ENCODE measurements at regions not wholly inside any gene's neighbourhood (a gene's known extent, or its start where the extent isn't known, plus 50 kb on each side); places are given as distances from the start of the nearest gene placed in this dataset.

DNA sequence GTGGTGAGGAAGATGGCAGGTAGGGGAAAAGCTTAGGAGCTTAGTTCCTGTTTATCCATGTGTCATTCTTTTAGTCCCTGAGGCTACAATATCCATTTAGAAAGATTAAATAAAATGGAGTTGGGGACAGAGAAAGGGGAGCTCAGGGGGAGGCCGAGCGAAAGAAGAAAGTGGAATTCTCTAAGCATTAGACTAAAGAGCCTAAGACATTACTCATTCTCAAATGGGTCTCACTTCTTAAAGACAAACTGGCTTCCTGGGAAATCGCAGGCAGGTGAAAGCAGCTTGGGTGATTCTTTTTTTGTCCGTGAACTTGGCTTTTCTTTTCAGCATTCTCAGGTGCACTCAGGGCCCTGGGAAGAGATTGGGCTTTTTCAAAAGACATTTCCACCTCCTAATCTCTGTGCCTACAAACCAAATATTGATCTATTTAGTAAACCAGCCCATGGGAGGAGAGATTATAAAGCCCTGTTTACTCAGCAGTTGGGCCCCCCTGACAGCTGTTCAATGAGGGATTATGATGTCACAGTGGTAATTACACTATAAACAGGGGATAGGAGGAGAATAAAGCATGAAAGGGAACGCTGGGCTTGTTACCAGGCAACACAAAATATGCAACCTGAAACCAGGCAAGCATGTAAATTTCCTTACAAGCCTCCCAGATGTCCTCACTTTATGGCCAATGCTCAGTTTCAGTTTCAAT lies 584.0 kb downstream of the ACTL7B start:
- Histone ChIP-seq H3K27ac (peak overlapping the region; percentile 75 to 90 (median 83)), H3K36me3 (no peaks in the 10 kb centered on the region), H3K27me3 (no peaks in the 10 kb centered on the region), H3K4me3 (peak overlapping the region in 3 of 4 donors; percentile 10 to 46 (median 29)), H3K9me3 (no peaks in the 10 kb centered on the region), H3K4me1 (peaks cover 7 to 24% (median 21%) of the 10 kb centered on the region in 4 donors)
- peak; percentile 66 for DNase-seq
- intact Hi-C loops (cut with DNase I; ENCODE audit: low total_unique reads) (no loop called here), in situ Hi-C loops (cut with MboI; ENCODE audit: low pct_ligation_motif_present in 1 of 4, low pct_unique_long_range_greater_than_20kb in 1 of 4, low sequenced_read_pairs in 3 of 4) (loop anchor here (10.0 to 25.0 kb wide), 3 partner anchors 784 to 809 kb away; partner anchors contain the start of gene KLF4 (in 1 of the 4))
- 40 to 50% methylated on average over 5 of the region's 5 CpGs for WGBS, 2 donors (ENCODE audit: low coverage in 1 of 2)
- peak; percentile 60 for TF ChIP-seq EP300 (IDR thresholded peaks at IDR 0.05; ENCODE audit: low read depth)
- no peak for TF ChIP-seq POLR2A (IDR thresholded peaks at IDR 0.05)
- TF ChIP-seq POLR2AphosphoS5 (IDR thresholded peaks at IDR 0.05), result peak; percentile 12 to 55 (median 51)
- TF ChIP-seq, protein P1, sequence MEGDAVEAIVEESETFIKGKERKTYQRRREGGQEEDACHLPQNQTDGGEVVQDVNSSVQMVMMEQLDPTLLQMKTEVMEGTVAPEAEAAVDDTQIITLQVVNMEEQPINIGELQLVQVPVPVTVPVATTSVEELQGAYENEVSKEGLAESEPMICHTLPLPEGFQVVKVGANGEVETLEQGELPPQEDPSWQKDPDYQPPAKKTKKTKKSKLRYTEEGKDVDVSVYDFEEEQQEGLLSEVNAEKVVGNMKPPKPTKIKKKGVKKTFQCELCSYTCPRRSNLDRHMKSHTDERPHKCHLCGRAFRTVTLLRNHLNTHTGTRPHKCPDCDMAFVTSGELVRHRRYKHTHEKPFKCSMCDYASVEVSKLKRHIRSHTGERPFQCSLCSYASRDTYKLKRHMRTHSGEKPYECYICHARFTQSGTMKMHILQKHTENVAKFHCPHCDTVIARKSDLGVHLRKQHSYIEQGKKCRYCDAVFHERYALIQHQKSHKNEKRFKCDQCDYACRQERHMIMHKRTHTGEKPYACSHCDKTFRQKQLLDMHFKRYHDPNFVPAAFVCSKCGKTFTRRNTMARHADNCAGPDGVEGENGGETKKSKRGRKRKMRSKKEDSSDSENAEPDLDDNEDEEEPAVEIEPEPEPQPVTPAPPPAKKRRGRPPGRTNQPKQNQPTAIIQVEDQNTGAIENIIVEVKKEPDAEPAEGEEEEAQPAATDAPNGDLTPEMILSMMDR (IDR thresholded peaks at IDR 0.05), result no peak

GRCh38 chr9:108271236-108271635 lies 584.5 kb downstream of the ACTL7B start:
- intact Hi-C loops (cut with DNase I; ENCODE audit: low total_unique reads) (no loop called here), in situ Hi-C loops (cut with MboI; ENCODE audit: low pct_ligation_motif_present in 1 of 4, low pct_unique_long_range_greater_than_20kb in 1 of 4, low sequenced_read_pairs in 3 of 4) (loop anchor here (10.0 to 25.0 kb wide), 3 partner anchors 784 to 809 kb away; partner anchors contain the start of gene KLF4 (in 1 of the 4))
- H3K9me3 ChIP-seq, result no peaks in the 10 kb centered on the region
- DNase-seq, result no peak
- peaks cover 7 to 24% (median 21%) of the 10 kb centered on the region in 4 donors for H3K4me1 ChIP-seq
- H3K27ac ChIP-seq, result peak overlapping the region; percentile 75 to 90 (median 83)
- H3K4me3 ChIP-seq, result no peak overlapping the region
- H3K36me3 ChIP-seq, result no peaks in the 10 kb centered on the region
- H3K27me3 ChIP-seq, result no peaks in the 10 kb centered on the region
- 84 to 92% methylated on average over 3 to 7 of the region's 7 CpGs for WGBS, 2 donors (ENCODE audit: low coverage in 1 of 2)
- TF ChIP-seq, protein P1 (IDR thresholded peaks at IDR 0.05), result peak in 1 of 5 experiments; percentile 11
- no peak for TF ChIP-seq POLR2A (IDR thresholded peaks at IDR 0.05)

DNA sequence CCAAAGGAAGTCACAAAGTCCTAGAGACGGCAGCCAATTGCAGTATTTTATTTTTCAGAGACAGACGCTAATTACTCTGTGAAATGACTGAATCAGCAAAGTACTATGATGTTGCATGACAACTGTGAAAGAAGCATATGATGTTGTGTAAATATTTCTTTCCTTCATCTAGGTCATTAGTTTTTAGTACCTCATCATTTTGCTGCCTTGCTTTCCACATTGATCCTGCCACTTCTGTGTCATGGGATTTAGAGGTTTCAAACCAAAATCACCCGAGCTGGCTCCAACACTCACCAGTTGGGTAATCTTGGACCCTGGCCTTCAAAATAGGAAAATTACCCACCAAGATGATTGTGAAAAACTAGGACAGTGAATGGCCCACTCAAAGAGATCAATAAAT lies 585.2 kb downstream of the ACTL7B start:
- Histone ChIP-seq H3K4me1 (peaks cover 7 to 24% (median 21%) of the 10 kb centered on the region in 4 donors), H3K4me3 (no peak overlapping the region), H3K36me3 (no peaks in the 10 kb centered on the region), H3K9me3 (no peaks in the 10 kb centered on the region), H3K27ac (peak overlapping the region in 2 of 4 donors; percentile 88 to 90), H3K27me3 (no peaks in the 10 kb centered on the region)
- no peak for DNase-seq
- intact Hi-C loops (cut with DNase I; ENCODE audit: low total_unique reads), result no loop called here
- no peak for TF ChIP-seq POLR2AphosphoS5 (IDR thresholded peaks at IDR 0.05)
- TF ChIP-seq, protein P1 (IDR thresholded peaks at IDR 0.05), result no peak
- TF ChIP-seq EP300 (IDR thresholded peaks at IDR 0.05; ENCODE audit: low read depth), result no peak
- no peak for TF ChIP-seq POLR2A (IDR thresholded peaks at IDR 0.05)
- in situ Hi-C loops (cut with MboI; ENCODE audit: low pct_ligation_motif_present in 1 of 4, low pct_unique_long_range_greater_than_20kb in 1 of 4, low sequenced_read_pairs in 3 of 4), result loop anchor here (10.0 to 25.0 kb wide), 3 partner anchors 783 to 808 kb away; partner anchors contain the start of gene KLF4 (in 1 of the 4)
- 74 to 88% methylated on average over 2 to 3 of the region's 3 CpGs for WGBS, 2 donors (ENCODE audit: low coverage in 1 of 2)

- WGBS, 2 donors (ENCODE audit: low coverage in 1 of 2), result 88% methylated on average over 1 of the region's 1 CpG; no CpG with 5 or more reads in 1 of the 2 donors
- no peak for DNase-seq
- intact Hi-C loops (cut with DNase I; ENCODE audit: low total_unique reads) (no loop called here), in situ Hi-C loops (cut with MboI; ENCODE audit: low pct_ligation_motif_present in 1 of 4, low pct_unique_long_range_greater_than_20kb in 1 of 4, low sequenced_read_pairs in 3 of 4) (loop anchor here (10.0 to 25.0 kb wide), 3 partner anchors 783 to 808 kb away; partner anchors contain the start of gene KLF4 (in 1 of the 4))
- no peak overlapping the region for H3K4me3 ChIP-seq
- no peaks in the 10 kb centered on the region for H3K27me3 ChIP-seq
- no peak for TF ChIP-seq EP300 (IDR thresholded peaks at IDR 0.05; ENCODE audit: low read depth)
- TF ChIP-seq, protein P1 (IDR thresholded peaks at IDR 0.05), result no peak
- no peaks in the 10 kb centered on the region for H3K9me3 ChIP-seq
- H3K27ac ChIP-seq, result no peak overlapping the region
- H3K4me1 ChIP-seq, result peaks cover 7 to 24% (median 21%) of the 10 kb centered on the region in 4 donors
- H3K36me3 ChIP-seq, result no peaks in the 10 kb centered on the region
These were observed 585.7 kb downstream of the ACTL7B start for GRCh38 chr9:108270051-108270450.

Measured in transverse colon (tissue), 4 donors.